CD4-positive, CD25-positive, alpha-beta regulatory T cell (primary cell): ENCODE measurements at regions not wholly inside any gene's neighbourhood (a gene's known extent, or its start where the extent isn't known, plus 50 kb on each side); places are given as distances from the start of the nearest gene placed in this dataset.
"Not testable (repeated sequence)": the region's sequence is repeated elsewhere in the genome, so short reads cannot be mapped to it uniquely, and the experiment has no call there.

Experiments
- ATAC-seq, 2 donors: fragments of 150-1000 bp; cut with Tn5 transposase; one replicate each; pipeline ENCODE4 v1.10.0; 2021; ENCODE audit warnings: low read depth in 2 of 2, moderate number of reproducible peaks in 2 of 2, moderate library complexity in 1 of 2
- DNase-seq, 3 donors: peaks; one replicate each; pipeline versions ENCODE4 v3.0.0 to v3.0.0-alpha.2; 2012 to 2022; ENCODE audit warnings: mixed read lengths in 1 of 3
- H3K27ac ChIP-seq: one replicate; pipeline ENCODE4 v1.7.0; 2013; ENCODE audit warnings: mild to moderate bottlenecking, low read length; ENCODE audit not compliant: insufficient read depth, poor library complexity, severe bottlenecking
- H3K27me3 ChIP-seq: one replicate; pipeline ENCODE4 v1.7.0; 2013; ENCODE audit warnings: low read length; ENCODE audit not compliant: control insufficient read depth, insufficient read depth
- H3K36me3 ChIP-seq: one replicate; pipeline ENCODE4 v1.7.0; 2013; ENCODE audit warnings: mild to moderate bottlenecking, low read length, moderate library complexity; ENCODE audit not compliant: control insufficient read depth, insufficient read depth
- H3K4me1 ChIP-seq: 2 replicates; pipeline ENCODE4 v1.7.0; 2013; ENCODE audit warnings: mild to moderate bottlenecking, low read length; ENCODE audit not compliant: insufficient read depth, control insufficient read depth, poor library complexity, severe bottlenecking
- H3K4me3 ChIP-seq: one replicate; pipeline ENCODE4 v1.7.0; 2013; ENCODE audit warnings: low read depth, mild to moderate bottlenecking, low read length, moderate library complexity
- H3K9me3 ChIP-seq, 2 experiments: 1 replicate in 1 of 2; 2 replicates in 1 of 2; pipeline ENCODE4 v1.7.0; 2013; ENCODE audit warnings: low read length in 2 of 2, mild to moderate bottlenecking in 1 of 2, moderate library complexity in 1 of 2; ENCODE audit not compliant: control insufficient read depth in 2 of 2
- H3K27ac Mint-ChIP-seq, 3 donors: one replicate each; pipeline ENCODE4 v1.8.0; 2020 to 2022; ENCODE audit warnings: mild to moderate bottlenecking in 3 of 3, mixed read lengths in 3 of 3, moderate library complexity in 2 of 3
- H3K27me3 Mint-ChIP-seq: one replicate; pipeline ENCODE4 v1.8.0; 2022; ENCODE audit warnings: mild to moderate bottlenecking, mixed read lengths
- H3K36me3 Mint-ChIP-seq: one replicate; pipeline ENCODE4 v1.8.0; 2020; ENCODE audit warnings: mixed read lengths
- H3K4me1 Mint-ChIP-seq, 4 donors: one replicate each; pipeline ENCODE4 v1.8.0; 2020 to 2022; ENCODE audit warnings: mixed read lengths in 4 of 4, mild to moderate bottlenecking in 1 of 4
- H3K4me3 Mint-ChIP-seq, 4 donors: one replicate each; pipeline ENCODE4 v1.8.0; 2020 to 2022; ENCODE audit warnings: mild to moderate bottlenecking in 4 of 4, mixed read lengths in 4 of 4, moderate library complexity in 3 of 4
- H3K9me3 Mint-ChIP-seq, 7 donors: one replicate each; pipeline ENCODE4 v1.8.0; 2020 to 2022; ENCODE audit warnings: mixed read lengths in 7 of 7, mild to moderate bottlenecking in 3 of 7, moderate library complexity in 2 of 7

- Mint-ChIP-seq H3K27ac (no peak overlapping the region), H3K36me3 (no peaks in the 10 kb centered on the region), H3K4me3 (no peak overlapping the region), H3K4me1 (no peaks in the 10 kb centered on the region), H3K27me3 (no peaks in the 10 kb centered on the region), H3K9me3 (peaks cover under 1 to 31% (median 7%) of the 10 kb centered on the region in 7 donors)
- no peaks in the 10 kb centered on the region for H3K27me3 ChIP-seq
- H3K4me1 ChIP-seq, result no peaks in the 10 kb centered on the region
- ATAC-seq (no peak), DNase-seq (no peak)
- peaks cover 0 to 13% of the 10 kb centered on the region in 2 experiments for H3K9me3 ChIP-seq
- H3K27ac ChIP-seq, result no peak overlapping the region
- H3K36me3 ChIP-seq, result no peaks in the 10 kb centered on the region
- H3K4me3 ChIP-seq, result no peak overlapping the region
Observed at GRCh38 chr12:73656375-73656774, 881.3 kb upstream of the ATXN7L3B start.

- DNase-seq (no peak), ATAC-seq (no peak)
- Histone ChIP-seq H3K27ac (no peak overlapping the region), H3K36me3 (no peaks in the 10 kb centered on the region), H3K4me1 (no peaks in the 10 kb centered on the region), H3K9me3 (no peaks in the 10 kb centered on the region), H3K27me3 (no peaks in the 10 kb centered on the region), H3K4me3 (no peak overlapping the region)
- H3K36me3 Mint-ChIP-seq, result no peaks in the 10 kb centered on the region
- no peaks in the 10 kb centered on the region for H3K4me1 Mint-ChIP-seq
- H3K4me3 Mint-ChIP-seq, result no peak overlapping the region
- peaks cover 0 to 15% (median 2%) of the 10 kb centered on the region in 7 donors for H3K9me3 Mint-ChIP-seq
- no peaks in the 10 kb centered on the region for H3K27me3 Mint-ChIP-seq
- peak overlapping the region in 1 of 3 donors; percentile 45 for H3K27ac Mint-ChIP-seq
Observed at GRCh38 chr12:73659802-73660201, 877.8 kb upstream of the ATXN7L3B start.

- Mint-ChIP-seq H3K27me3 (no peaks in the 10 kb centered on the region), H3K4me3 (no peak overlapping the region), H3K9me3 (peaks cover 0 to 22% (median 2%) of the 10 kb centered on the region in 7 donors), H3K4me1 (no peaks in the 10 kb centered on the region), H3K36me3 (no peaks in the 10 kb centered on the region), H3K27ac (no peak overlapping the region)
- no peak for ATAC-seq
- Histone ChIP-seq H3K9me3 (no peaks in the 10 kb centered on the region), H3K27me3 (no peaks in the 10 kb centered on the region), H3K4me3 (no peak overlapping the region), H3K4me1 (no peaks in the 10 kb centered on the region), H3K36me3 (no peaks in the 10 kb centered on the region), H3K27ac (no peak overlapping the region)
- no peak for DNase-seq
Observed at GRCh38 chr12:73665193-73665592, 872.4 kb upstream of the ATXN7L3B start.

DNA sequence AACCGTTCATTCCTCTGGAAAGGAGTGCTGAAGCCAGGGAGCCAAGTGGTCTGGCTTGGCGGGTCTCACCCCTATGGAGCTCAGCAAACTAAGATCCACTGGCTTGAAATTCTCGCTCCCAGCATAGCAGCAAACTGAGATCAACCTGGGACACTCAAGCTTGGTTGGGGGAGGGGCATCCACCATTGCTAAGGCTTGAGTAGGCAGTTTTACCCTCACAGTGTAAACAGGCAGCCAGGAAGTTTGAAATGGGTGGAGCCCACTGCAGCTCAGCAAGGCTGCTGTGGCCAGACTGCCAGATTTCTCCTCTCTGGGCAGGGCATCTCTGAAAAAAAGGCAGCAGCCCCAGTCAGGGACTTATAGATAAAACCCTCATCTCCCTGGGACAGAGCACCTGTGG is 866.1 kb upstream of the ATXN7L3B start:
- not testable (repeated sequence) for H3K4me3 Mint-ChIP-seq, H3K36me3 Mint-ChIP-seq, H3K9me3 ChIP-seq, H3K4me1 ChIP-seq, H3K4me1 Mint-ChIP-seq, H3K36me3 ChIP-seq, H3K27me3 Mint-ChIP-seq, H3K4me3 ChIP-seq, ATAC-seq, H3K27me3 ChIP-seq, H3K27ac Mint-ChIP-seq, DNase-seq, H3K27ac ChIP-seq
- peaks cover 0 to 21% (median 6%) of the 10 kb centered on the region in 7 donors for H3K9me3 Mint-ChIP-seq

DNA sequence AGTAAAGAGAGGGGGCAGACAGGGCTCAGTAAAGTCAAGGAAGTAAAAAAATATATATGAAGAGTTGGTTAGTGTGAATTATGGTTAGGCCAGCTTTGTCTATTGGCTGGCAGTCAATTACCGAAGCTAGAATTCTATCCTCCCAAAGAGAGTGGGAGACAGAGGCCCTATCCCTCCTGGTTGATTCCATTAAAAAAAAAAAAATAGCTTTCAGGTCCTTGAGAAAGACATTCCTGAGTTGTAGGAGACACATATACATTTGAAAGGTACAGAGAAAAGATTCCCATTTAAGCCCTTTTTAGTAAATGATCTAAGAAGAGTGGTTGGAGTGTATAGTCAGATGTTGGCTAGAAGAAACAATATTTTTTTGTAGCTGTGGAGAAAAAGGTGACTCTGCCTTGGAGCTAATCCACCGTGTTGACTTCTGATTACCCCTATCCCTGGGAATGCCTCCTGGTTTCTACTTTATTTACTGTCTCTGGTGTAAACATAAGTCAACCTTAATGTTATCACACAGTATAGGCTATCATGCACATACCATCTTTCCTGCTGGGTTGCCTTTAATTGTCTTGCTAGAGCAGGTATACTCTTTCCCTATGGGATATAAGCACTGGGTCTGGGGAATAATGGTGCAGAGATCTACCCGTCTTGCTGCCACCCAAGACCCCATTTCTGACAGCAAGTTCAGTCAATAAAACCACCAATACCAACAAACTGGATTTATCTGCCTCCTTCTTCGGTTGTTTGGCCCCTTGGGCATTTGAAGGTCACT is 859.9 kb upstream of the ATXN7L3B start:
- H3K4me3 ChIP-seq, result no peak overlapping the region
- ATAC-seq (peak in 1 of 2 donors; percentile 20), DNase-seq (no peak)
- no peaks in the 10 kb centered on the region for H3K4me1 Mint-ChIP-seq
- H3K9me3 Mint-ChIP-seq, result peaks cover 2 to 10% (median 5%) of the 10 kb centered on the region in 7 donors
- no peak overlapping the region for H3K4me3 Mint-ChIP-seq
- no peaks in the 10 kb centered on the region for H3K36me3 ChIP-seq
- no peaks in the 10 kb centered on the region for H3K9me3 ChIP-seq
- H3K36me3 Mint-ChIP-seq, result no peaks in the 10 kb centered on the region
- H3K4me1 ChIP-seq, result no peaks in the 10 kb centered on the region
- H3K27me3 ChIP-seq, result no peaks in the 10 kb centered on the region
- H3K27ac Mint-ChIP-seq, result no peak overlapping the region
- H3K27me3 Mint-ChIP-seq, result no peaks in the 10 kb centered on the region
- H3K27ac ChIP-seq, result no peak overlapping the region

GRCh38 chr12:73678335-73678734 is 859.3 kb upstream of the ATXN7L3B start:
- Histone ChIP-seq H3K36me3 (no peaks in the 10 kb centered on the region), H3K27me3 (no peaks in the 10 kb centered on the region), H3K27ac (no peak overlapping the region), H3K4me1 (no peaks in the 10 kb centered on the region), H3K4me3 (no peak overlapping the region), H3K9me3 (no peaks in the 10 kb centered on the region)
- no peak for DNase-seq
- Mint-ChIP-seq H3K27me3 (no peaks in the 10 kb centered on the region), H3K4me1 (no peaks in the 10 kb centered on the region), H3K36me3 (no peaks in the 10 kb centered on the region), H3K9me3 (peaks cover 2 to 10% (median 5%) of the 10 kb centered on the region in 7 donors), H3K27ac (no peak overlapping the region), H3K4me3 (no peak overlapping the region)
- ATAC-seq, result no peak

DNA sequence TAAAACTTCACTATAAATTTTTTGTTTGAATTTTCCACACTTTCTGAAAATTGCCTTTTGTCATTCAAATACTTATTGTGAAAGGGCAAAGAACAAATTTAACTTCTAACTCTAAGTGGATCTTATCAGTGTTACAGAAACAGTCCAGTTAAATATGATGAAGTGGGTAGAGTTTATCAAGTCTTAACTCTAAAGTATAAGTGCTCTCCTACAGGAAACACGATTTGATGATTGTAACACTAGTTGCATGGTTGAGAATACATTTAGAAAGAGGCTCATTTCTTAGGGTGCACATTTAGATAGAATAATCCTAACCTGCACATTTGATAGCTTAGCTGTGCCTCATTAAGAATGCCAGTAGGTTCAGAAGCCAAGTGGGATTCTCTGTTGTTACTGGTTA is 838.3 kb upstream of the ATXN7L3B start:
- ATAC-seq, result no peak
- Mint-ChIP-seq H3K4me3 (no peak overlapping the region), H3K9me3 (peaks cover 0 to 10% (median 5%) of the 10 kb centered on the region in 7 donors), H3K36me3 (no peaks in the 10 kb centered on the region), H3K4me1 (no peaks in the 10 kb centered on the region), H3K27me3 (no peaks in the 10 kb centered on the region), H3K27ac (no peak overlapping the region)
- Histone ChIP-seq H3K9me3 (peaks cover 0 to 10% of the 10 kb centered on the region in 2 experiments), H3K36me3 (no peaks in the 10 kb centered on the region), H3K27me3 (no peaks in the 10 kb centered on the region), H3K4me3 (no peak overlapping the region), H3K27ac (no peak overlapping the region), H3K4me1 (no peaks in the 10 kb centered on the region)
- no peak for DNase-seq

DNA sequence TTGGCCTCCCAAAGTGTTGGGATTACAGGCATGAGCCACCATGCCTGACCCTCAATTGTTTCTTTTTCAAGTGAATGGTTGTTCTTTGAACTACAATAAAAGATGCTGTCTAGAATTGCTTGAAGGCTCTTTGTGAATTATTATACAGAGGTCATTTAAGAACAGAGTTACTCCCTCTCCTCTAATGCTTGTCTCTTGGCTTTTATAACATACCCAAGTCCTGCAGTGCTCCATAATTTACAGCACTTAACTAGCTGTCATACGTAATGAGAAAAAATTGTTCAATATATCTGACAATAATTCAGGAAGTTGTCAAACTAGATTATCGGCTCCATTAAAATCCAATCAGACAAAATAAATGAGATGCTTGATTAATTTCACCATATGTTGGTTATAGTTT is 823.0 kb upstream of the ATXN7L3B start:
- ATAC-seq (no peak), DNase-seq (no peak)
- Histone ChIP-seq H3K36me3 (no peaks in the 10 kb centered on the region), H3K4me1 (no peaks in the 10 kb centered on the region), H3K27ac (no peak overlapping the region), H3K4me3 (no peak overlapping the region), H3K9me3 (peaks cover 0 to 1% of the 10 kb centered on the region in 2 experiments), H3K27me3 (no peaks in the 10 kb centered on the region)
- Mint-ChIP-seq H3K27ac (no peak overlapping the region), H3K9me3 (peaks cover 0 to 4% (median 0%) of the 10 kb centered on the region in 7 donors), H3K36me3 (no peaks in the 10 kb centered on the region), H3K4me3 (no peak overlapping the region), H3K27me3 (no peaks in the 10 kb centered on the region), H3K4me1 (no peaks in the 10 kb centered on the region)
